GM19240 (cell line): ENCODE measurements at regions not wholly inside any gene's neighbourhood (a gene's known extent, or its start where the extent isn't known, plus 50 kb on each side); places are given as distances from the start of the nearest gene placed in this dataset.

Experiments used
- DNase-seq: peaks from one replicate; pipeline ENCODE4 v3.0.0; 2011; ENCODE audit warnings: low spot score; ENCODE audit not compliant: insufficient read length

GRCh38 chr3:22296601-22297000, 545.6 kb upstream of the ZNF385D start:
- DNase-seq, result no peak

GRCh38 chr3:22297436-22297835, 546.4 kb upstream of the ZNF385D start:
- DNase-seq, result no peak

- DNase-seq, result no peak
Observed at GRCh38 chr3:22306454-22306853, 555.4 kb upstream of the ZNF385D start.

GRCh38 chr3:22308871-22309270, 557.9 kb upstream of the ZNF385D start:
- no peak for DNase-seq

GRCh38 chr3:22315925-22316324, 564.9 kb upstream of the ZNF385D start:
- DNase-seq, result no peak

- no peak for DNase-seq
Observed at GRCh38 chr3:22318325-22318724, 567.3 kb upstream of the ZNF385D start.

GRCh38 chr3:22319446-22319845, 568.4 kb upstream of the ZNF385D start:
- no peak for DNase-seq

- DNase-seq, result no peak
Observed at GRCh38 chr3:22322861-22323260, 571.9 kb upstream of the ZNF385D start.

GRCh38 chr3:22326305-22326704, 575.3 kb upstream of the ZNF385D start:
- no peak for DNase-seq

GRCh38 chr3:22334996-22335395, 584.0 kb upstream of the ZNF385D start:
- DNase-seq, result no peak

- no peak for DNase-seq
Observed at GRCh38 chr3:22349215-22349851, 598.3 kb upstream of the ZNF385D start.

GRCh38 chr3:22351806-22352205, 600.8 kb upstream of the ZNF385D start:
- DNase-seq, result no peak

- no peak for DNase-seq
Observed at GRCh38 chr3:22353126-22353525, 602.1 kb upstream of the ZNF385D start.

GRCh38 chr3:22358334-22358733, 607.3 kb upstream of the ZNF385D start:
- no peak for DNase-seq

GRCh38 chr3:22360164-22360563, 609.2 kb upstream of the ZNF385D start:
- DNase-seq, result no peak

GRCh38 chr3:22360970-22361369, 610.0 kb upstream of the ZNF385D start:
- no peak for DNase-seq

- DNase-seq, result no peak
Observed at GRCh38 chr3:22361521-22361920, 610.5 kb upstream of the ZNF385D start.

- DNase-seq, result no peak
Observed at GRCh38 chr3:22364851-22365250, 613.8 kb upstream of the ZNF385D start.

- no peak for DNase-seq
Observed at GRCh38 chr3:22366781-22367180, 615.8 kb upstream of the ZNF385D start.

- no peak for DNase-seq
Observed at GRCh38 chr3:22371036-22371435, 620.0 kb upstream of the ZNF385D start.

- DNase-seq, result no peak
Observed at GRCh38 chr3:22371607-22372291, 620.7 kb upstream of the ZNF385D start.

GRCh38 chr3:22372292-22373062, 621.5 kb upstream of the ZNF385D start:
- no peak for DNase-seq
